ENCODE measurements at regions not wholly inside any gene's neighbourhood (a gene's known extent, or its start where the extent isn't known, plus 50 kb on each side); places are given as distances from the start of the nearest gene placed in this dataset.
A peak's percentile ranks its signal among the peaks of the same experiment; 100 is the strongest.

DNA sequence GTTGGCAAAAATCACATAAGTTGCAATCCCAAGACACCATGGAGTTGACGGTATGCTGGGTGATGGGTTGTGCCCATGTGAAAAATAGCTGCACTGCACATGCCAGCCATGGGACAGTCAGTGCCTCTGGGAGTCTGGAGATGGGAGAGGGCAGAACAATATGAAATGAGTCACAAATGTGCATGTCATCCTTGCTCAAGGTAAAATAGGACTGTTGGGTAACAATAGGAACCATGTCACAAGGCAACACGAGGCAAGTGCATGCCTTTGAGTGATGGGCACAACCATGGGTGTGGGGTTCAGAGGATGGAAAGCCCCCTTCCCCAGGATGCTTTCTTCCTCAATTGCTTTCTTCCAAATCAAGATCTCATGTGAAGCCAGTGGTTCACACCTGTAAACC lies 70.5 kb upstream of the PIM1 start:
- Histone ChIP-seq H3K9me3 (no peaks in the 10 kb centered on the region), H3K4me1 (peaks cover 20% of the 10 kb centered on the region), H3K36me3 (replicated peaks) (no peaks in the 10 kb centered on the region), H3K4me3 (no peak overlapping the region), H3K27me3 (ENCODE audit: low read depth) (no peaks in the 10 kb centered on the region)
- in situ Hi-C loops (cut with MboI; ENCODE audit: low sequenced_read_pairs), result no loop called here
- DNase-seq (ENCODE audit: low spot score in 2 of 2), result no peak

DNA sequence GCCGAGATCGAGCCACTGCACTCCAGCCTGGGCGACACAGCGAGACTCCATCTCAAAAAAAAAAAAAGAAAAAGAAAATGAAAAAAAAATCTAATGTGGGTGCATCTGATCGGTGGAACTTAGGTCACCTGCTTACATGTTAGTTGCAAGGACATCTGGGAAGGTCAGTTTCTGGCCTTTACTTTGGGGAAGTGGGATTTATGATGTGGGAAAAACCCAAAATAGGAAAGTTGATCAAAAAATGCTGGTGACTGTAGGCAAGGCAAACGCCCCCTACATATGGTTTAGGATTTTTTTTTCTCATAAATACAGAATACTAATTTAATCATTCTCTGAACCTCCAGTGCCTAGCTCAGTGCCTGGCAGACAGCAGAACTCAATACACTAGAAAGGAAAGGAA lies 69.2 kb upstream of the PIM1 start:
- in situ Hi-C loops (cut with MboI; ENCODE audit: low sequenced_read_pairs), result no loop called here
- Histone ChIP-seq H3K4me1 (peaks cover 20% of the 10 kb centered on the region), H3K4me3 (no peak overlapping the region), H3K36me3 (replicated peaks) (no peaks in the 10 kb centered on the region), H3K9me3 (no peaks in the 10 kb centered on the region), H3K27me3 (ENCODE audit: low read depth) (no peaks in the 10 kb centered on the region)
- no peak for DNase-seq (ENCODE audit: low spot score in 2 of 2)

DNA sequence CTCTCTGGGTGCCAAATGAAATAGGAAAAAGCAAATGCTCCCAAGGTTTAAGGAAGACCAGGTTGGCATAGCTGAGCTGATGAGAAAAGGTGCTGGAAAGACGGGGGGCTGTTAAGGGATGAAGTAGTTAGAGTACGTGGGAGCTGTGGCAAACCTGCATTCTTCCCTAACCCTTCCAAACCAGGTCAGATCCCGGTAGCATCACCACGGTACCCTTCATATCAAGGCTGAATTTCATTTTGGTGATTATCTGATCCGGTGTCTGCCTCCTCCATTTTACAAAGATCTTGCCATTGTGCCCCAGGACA lies 68.0 kb upstream of the PIM1 start:
- in situ Hi-C loops (cut with MboI; ENCODE audit: low sequenced_read_pairs), result no loop called here
- Histone ChIP-seq H3K36me3 (replicated peaks) (no peaks in the 10 kb centered on the region), H3K9me3 (no peaks in the 10 kb centered on the region), H3K4me1 (peaks cover 20% of the 10 kb centered on the region), H3K27me3 (ENCODE audit: low read depth) (no peaks in the 10 kb centered on the region), H3K4me3 (no peak overlapping the region)
- no peak for DNase-seq (ENCODE audit: low spot score in 2 of 2)

DNA sequence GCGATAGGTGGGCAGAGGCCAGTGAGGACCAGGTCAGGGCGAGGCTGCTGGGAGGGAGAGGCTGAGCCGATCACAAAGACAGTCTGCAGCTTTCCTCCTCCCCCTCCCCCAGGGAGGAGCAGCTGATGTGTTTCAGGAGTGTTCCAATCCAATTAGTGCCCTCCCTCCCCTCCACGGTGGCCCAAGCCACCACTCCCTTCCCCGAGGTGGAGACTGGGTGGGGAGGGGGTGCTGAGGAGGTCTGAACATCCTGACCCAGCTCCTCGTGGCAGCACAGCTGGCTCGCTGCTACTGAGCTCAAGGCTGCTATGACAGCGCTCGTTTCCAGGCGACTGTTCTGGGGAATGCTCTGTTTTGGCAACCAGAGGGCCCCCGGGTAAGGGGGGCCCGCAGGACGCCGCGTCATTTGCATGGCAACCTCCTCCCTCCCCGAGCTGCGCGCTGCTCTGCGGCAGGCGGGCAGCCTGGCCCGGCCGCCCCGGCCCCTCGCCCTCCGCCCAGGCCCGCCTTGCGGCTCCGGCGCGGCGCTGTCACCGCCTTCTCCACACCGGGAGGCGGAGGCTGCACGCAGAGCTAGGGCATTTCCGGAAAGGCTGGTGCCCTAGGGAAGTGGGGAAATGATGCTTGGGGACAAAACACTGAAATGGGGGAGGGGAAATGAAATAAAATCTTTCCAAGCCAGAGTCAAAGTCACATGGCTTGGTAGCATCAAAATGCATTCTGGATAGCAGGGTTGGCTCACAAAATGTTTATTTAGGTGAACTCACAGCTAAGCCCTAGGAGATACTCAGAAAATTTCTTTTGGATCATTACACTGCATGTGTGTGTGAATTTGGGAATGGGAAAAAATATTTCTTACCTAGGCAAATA lies 67.4 kb upstream of the PIM1 start:
- in situ Hi-C loops (cut with MboI; ENCODE audit: low sequenced_read_pairs), result no loop called here
- Histone ChIP-seq H3K27me3 (ENCODE audit: low read depth) (no peaks in the 10 kb centered on the region), H3K9me3 (no peaks in the 10 kb centered on the region), H3K36me3 (replicated peaks) (no peaks in the 10 kb centered on the region), H3K4me1 (peaks cover 20% of the 10 kb centered on the region), H3K4me3 (peak overlapping the region; percentile 4)
- DNase-seq (ENCODE audit: low spot score in 2 of 2), result peak; percentile 79 to 88

- peak overlapping the region; percentile 4 for H3K4me3 ChIP-seq
- H3K27me3 ChIP-seq (ENCODE audit: low read depth), result no peaks in the 10 kb centered on the region
- H3K9me3 ChIP-seq, result no peaks in the 10 kb centered on the region
- H3K4me1 ChIP-seq, result peaks cover 20% of the 10 kb centered on the region
- peak in 1 of 2 experiments; percentile 65 for DNase-seq (ENCODE audit: low spot score in 2 of 2)
- in situ Hi-C loops (cut with MboI; ENCODE audit: low sequenced_read_pairs), result no loop called here
- H3K36me3 ChIP-seq (replicated peaks), result no peaks in the 10 kb centered on the region
Observed at GRCh38 chr6:37103169-37104039, 66.5 kb upstream of the PIM1 start.

DNA sequence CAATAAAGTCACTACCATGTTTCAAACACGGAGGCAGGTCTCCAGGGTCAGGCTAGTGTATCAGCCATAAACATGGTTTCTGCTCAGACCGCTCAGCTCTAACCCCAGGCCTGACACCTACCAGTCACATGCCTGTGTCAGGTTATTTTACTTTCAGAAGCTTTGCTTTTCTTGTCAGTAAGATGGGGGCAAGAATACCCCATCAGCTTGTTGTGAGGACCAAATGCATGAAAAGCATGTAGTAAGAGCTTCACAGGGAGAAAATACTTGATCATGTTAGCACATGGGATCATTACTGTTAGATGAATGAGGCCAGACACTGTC lies 65.2 kb upstream of the PIM1 start:
- Histone ChIP-seq H3K9me3 (no peaks in the 10 kb centered on the region), H3K27me3 (ENCODE audit: low read depth) (no peaks in the 10 kb centered on the region), H3K36me3 (replicated peaks) (no peaks in the 10 kb centered on the region), H3K4me1 (peaks cover 20% of the 10 kb centered on the region), H3K4me3 (no peak overlapping the region)
- in situ Hi-C loops (cut with MboI; ENCODE audit: low sequenced_read_pairs), result no loop called here
- no peak for DNase-seq (ENCODE audit: low spot score in 2 of 2)

DNA sequence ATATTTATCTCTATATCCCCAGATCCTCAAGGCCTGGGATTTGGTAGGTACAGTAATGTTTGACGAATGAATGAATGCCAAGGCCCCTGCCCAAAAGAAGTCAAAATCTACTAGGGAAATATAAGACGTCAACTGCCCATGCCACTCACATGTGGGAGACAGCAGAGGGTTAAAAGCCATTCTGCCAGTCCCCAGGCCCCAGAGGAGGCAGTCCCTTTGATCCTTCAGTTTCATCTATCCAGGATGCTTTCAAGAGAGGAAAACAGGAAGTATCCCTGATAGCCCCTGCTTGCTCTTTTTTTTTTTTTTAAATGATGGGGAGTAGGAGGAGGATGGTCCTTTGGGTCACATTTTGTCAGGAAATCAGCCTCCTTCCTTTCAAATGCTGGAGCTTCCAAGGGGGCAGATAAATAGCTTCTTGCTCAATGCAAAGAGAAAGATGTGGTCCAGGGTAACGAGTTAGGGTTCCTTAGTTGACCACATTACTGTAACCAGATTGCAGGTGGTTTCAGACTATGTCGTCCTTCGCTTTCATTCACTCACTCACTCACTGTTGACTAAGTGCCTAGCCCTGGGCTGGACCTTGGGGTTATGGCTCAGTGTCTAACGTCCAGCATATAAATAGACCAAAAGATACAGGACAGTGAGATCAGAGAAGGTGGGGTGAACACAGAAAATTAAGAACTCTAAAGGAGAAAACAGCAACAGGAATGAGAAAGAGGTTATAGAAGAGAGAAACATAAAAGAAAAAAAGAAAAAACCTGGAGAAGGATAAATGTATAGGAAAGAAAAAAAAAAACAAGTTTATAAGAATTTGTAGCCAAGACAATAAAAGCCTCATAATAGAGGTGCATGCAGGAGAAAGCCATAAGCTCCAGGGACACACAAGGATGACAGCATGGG lies 64.6 kb upstream of the PIM1 start:
- Histone ChIP-seq H3K27me3 (ENCODE audit: low read depth) (no peaks in the 10 kb centered on the region), H3K9me3 (no peaks in the 10 kb centered on the region), H3K4me1 (peaks cover 20% of the 10 kb centered on the region), H3K36me3 (replicated peaks) (no peaks in the 10 kb centered on the region), H3K4me3 (no peak overlapping the region)
- in situ Hi-C loops (cut with MboI; ENCODE audit: low sequenced_read_pairs), result no loop called here
- no peak for DNase-seq (ENCODE audit: low spot score in 2 of 2)

DNA sequence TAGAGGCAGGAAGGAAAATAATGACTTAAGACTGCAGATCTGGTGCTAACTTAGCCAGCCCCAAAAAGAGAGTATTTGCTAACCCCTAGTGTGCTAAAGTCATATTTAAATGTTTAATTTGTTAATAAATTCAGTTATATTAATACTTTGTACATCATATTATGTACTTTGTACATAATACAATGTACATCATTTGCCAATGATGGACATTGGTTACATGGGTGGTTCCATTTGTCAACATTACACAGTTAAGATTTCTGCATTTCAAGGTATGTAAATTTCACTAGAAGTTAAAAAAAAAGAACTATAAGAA lies 63.9 kb upstream of the PIM1 start:
- Histone ChIP-seq H3K36me3 (replicated peaks) (no peaks in the 10 kb centered on the region; the same call in 1 of the 2 replicates), H3K9me3 (no peaks in the 10 kb centered on the region), H3K4me1 (peaks cover 25% of the 10 kb centered on the region), H3K4me3 (no peak overlapping the region), H3K27me3 (ENCODE audit: low read depth) (no peaks in the 10 kb centered on the region)
- no peak for DNase-seq (ENCODE audit: low spot score in 2 of 2)
- in situ Hi-C loops (cut with MboI; ENCODE audit: low sequenced_read_pairs), result no loop called here

DNA sequence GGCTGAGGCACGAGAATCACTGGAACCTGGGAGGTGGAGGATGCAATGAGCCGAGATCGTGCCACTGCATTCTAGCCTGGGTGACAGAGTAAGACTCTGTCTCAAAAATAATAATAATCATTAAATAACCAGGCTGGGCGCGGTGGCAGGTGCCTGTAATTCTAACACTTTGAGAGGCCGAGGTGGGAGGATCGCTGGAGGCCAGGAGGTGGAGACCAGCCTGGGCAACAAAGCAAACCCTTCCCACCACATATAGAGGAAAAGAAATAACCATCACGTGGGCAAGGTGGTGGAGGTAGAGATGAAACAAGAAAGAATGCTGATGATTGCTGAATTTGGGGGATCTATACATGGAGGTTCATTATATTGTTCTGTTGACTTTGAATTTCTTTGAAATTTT lies 63.4 kb upstream of the PIM1 start:
- no peak for DNase-seq (ENCODE audit: low spot score in 2 of 2)
- peaks cover 25% of the 10 kb centered on the region for H3K4me1 ChIP-seq
- H3K27me3 ChIP-seq (ENCODE audit: low read depth), result no peaks in the 10 kb centered on the region
- H3K36me3 ChIP-seq (replicated peaks), result no peaks in the 10 kb centered on the region; the same call in 1 of the 2 replicates
- H3K9me3 ChIP-seq, result no peaks in the 10 kb centered on the region
- in situ Hi-C loops (cut with MboI; ENCODE audit: low sequenced_read_pairs), result no loop called here
- H3K4me3 ChIP-seq, result no peak overlapping the region

DNA sequence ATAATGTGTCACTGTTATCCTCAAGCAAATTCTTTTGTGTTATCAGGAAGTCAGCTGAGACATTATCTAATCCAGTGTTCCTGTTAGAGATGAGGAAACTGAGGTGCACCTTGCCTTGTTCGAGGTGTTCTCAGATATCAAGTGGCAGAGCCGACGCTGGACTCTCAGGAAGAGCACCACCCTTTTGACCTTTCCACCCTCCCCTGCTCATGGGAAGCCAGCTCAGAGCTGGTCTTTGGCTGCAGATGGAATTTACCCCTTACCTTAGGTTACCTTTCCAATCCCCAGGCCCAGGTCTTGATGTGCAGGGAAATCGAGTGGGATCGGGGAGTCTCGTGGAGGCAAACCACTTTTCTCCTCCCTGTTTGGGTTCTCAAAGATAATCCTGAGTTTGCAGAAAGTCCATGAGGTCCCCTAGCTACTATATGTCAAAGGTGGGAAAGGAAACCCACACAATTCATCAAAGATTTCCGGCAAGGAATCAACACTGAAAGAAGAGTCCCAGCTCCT lies 62.9 kb upstream of the PIM1 start:
- Histone ChIP-seq H3K4me3 (no peak overlapping the region), H3K4me1 (peaks cover 23% of the 10 kb centered on the region), H3K27me3 (ENCODE audit: low read depth) (no peaks in the 10 kb centered on the region), H3K36me3 (replicated peaks) (no peaks in the 10 kb centered on the region; the same call in 1 of the 2 replicates), H3K9me3 (no peaks in the 10 kb centered on the region)
- in situ Hi-C loops (cut with MboI; ENCODE audit: low sequenced_read_pairs), result no loop called here
- no peak for DNase-seq (ENCODE audit: low spot score in 2 of 2)

DNA sequence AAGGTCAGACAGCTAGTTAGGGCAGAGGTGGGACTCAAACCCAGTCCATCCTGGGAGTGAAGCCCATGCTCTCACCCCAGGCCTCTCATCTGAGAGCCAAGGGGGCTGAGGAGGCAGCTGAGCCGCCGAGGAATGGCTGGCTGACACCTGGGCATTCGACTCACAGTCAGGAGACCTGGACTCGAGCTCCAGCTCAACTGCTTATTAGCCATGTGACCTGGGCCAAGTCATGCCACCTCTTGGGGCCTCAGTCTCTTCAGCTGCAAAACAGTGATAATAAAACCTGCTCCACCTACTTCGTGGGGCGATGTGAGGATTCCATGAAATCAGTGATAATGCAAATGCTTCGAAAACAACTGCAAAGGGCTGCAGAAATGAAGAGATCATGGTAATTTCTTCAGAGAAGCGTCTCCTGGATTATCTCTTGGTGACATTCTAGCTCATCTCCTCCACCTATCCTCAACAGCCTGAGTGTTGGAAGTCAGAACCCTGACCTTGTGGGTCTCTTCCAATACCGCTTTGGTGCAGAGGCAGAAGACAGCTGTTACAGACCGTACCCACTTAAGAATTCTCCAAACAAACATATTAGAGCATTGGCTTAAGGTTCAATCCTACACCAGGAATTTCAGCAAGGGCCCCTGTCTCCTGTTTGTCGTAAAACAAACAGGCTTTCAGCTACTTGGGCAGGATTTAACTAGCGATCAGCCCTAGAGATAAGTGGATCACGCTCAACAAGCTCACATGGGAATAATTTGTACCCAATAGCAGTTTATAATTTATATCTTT lies 60.0 kb upstream of the PIM1 start:
- H3K4me1 ChIP-seq, result peaks cover 5% of the 10 kb centered on the region; the same call in 1 of the 2 replicates
- H3K27me3 ChIP-seq (ENCODE audit: low read depth), result no peaks in the 10 kb centered on the region
- no peaks in the 10 kb centered on the region for H3K9me3 ChIP-seq
- in situ Hi-C loops (cut with MboI; ENCODE audit: low sequenced_read_pairs), result no loop called here
- no peak overlapping the region for H3K4me3 ChIP-seq
- no peaks in the 10 kb centered on the region; the same call in 1 of the 2 replicates for H3K36me3 ChIP-seq (replicated peaks)
- no peak for DNase-seq (ENCODE audit: low spot score in 2 of 2)

- Histone ChIP-seq H3K9me3 (no peaks in the 10 kb centered on the region), H3K4me1 (peaks cover 5% of the 10 kb centered on the region; the same call in 1 of the 2 replicates)
- in situ Hi-C loops (cut with MboI; ENCODE audit: low sequenced_read_pairs), result no loop called here
Observed at GRCh38 chr6:37110500-37111461, 59.2 kb upstream of the PIM1 start.

More at GRCh38 chr6:37110500-37111461, 59.2 kb upstream of the PIM1 start:
- Histone ChIP-seq H3K36me3 (replicated peaks) (no peaks in the 10 kb centered on the region; the same call in 1 of the 2 replicates), H3K27me3 (ENCODE audit: low read depth) (no peaks in the 10 kb centered on the region), H3K4me3 (no peak overlapping the region)
- no peak for DNase-seq (ENCODE audit: low spot score in 2 of 2)

All from HAP-1 (cell line).